GM12874 (cell line): ENCODE measurements at regions not wholly inside any gene's neighbourhood (a gene's known extent, or its start where the extent isn't known, plus 50 kb on each side); places are given as distances from the start of the nearest gene placed in this dataset.

Experiments used
- CTCF ChIP-seq: IDR thresholded peaks from 2 replicates; pipeline ENCODE4 v1.5.1; 2011; ENCODE audit warnings: low read depth, mild to moderate bottlenecking, control low read depth, low read length, moderate library complexity; ENCODE audit not compliant: insufficient read depth

- TF ChIP-seq CTCF, result no peak
Observed at GRCh38 chr16:35410438-35410837, 1951.0 kb downstream of the TP53TG3F start.

- TF ChIP-seq CTCF, result no peak
Observed at GRCh38 chr16:35411156-35411555, 1951.7 kb downstream of the TP53TG3F start.

- TF ChIP-seq CTCF, result no peak
Observed at GRCh38 chr16:35414139-35414538, 1954.7 kb downstream of the TP53TG3F start.

- no peak for TF ChIP-seq CTCF
Observed at GRCh38 chr16:35414563-35414962, 1955.2 kb downstream of the TP53TG3F start.

GRCh38 chr16:35425270-35425669 lies 1965.9 kb downstream of the TP53TG3F start:
- TF ChIP-seq CTCF, result no peak

GRCh38 chr16:35431829-35432663 lies 1972.6 kb downstream of the TP53TG3F start:
- TF ChIP-seq CTCF, result peak; percentile 77

GRCh38 chr16:35440875-35441274 lies 1981.5 kb downstream of the TP53TG3F start:
- TF ChIP-seq CTCF, result no peak
